ENCODE measurements at regions not wholly inside any gene's neighbourhood (a gene's known extent, or its start where the extent isn't known, plus 50 kb on each side); places are given as distances from the start of the nearest gene placed in this dataset.

GRCh38 chr14:83847102-83847501, 1682.8 kb upstream of the FLRT2 start:
- TF ChIP-seq TAF1 (IDR thresholded peaks at IDR 0.05; ENCODE audit: low read depth, low read length) (no peak), POLR2AphosphoS5 (IDR thresholded peaks at IDR 0.05; ENCODE audit: low read depth, low read length) (no peak), POLR2A (IDR thresholded peaks at IDR 0.05; ENCODE audit: low read depth, low read length) (no peak), SPI1 (IDR thresholded peaks at IDR 0.05; ENCODE audit: low read depth, low read length) (no peak), POU2F2 (IDR thresholded peaks at IDR 0.05; ENCODE audit: low read depth, low read length) (no peak)

All from GM12891 (cell line).